GM12892 (cell line): ENCODE measurements at regions not wholly inside any gene's neighbourhood (a gene's known extent, or its start where the extent isn't known, plus 50 kb on each side); places are given as distances from the start of the nearest gene placed in this dataset.

Experiments used
- POLR2A ChIP-seq: IDR thresholded peaks from 2 replicates; pipeline ENCODE4 v1.6.1; 2011; ENCODE audit warnings: low read depth, low read length, control low read depth
- POLR2AphosphoS5 ChIP-seq: IDR thresholded peaks from 2 replicates; pipeline ENCODE4 v1.6.1; 2011; ENCODE audit warnings: low read depth, low read length, control low read depth
- TAF1 ChIP-seq: IDR thresholded peaks from 2 replicates; pipeline ENCODE4 v1.6.1; 2011; ENCODE audit warnings: low read depth, mild to moderate bottlenecking, control low read depth, low read length, borderline replicate concordance

- TF ChIP-seq POLR2A (no peak), POLR2AphosphoS5 (no peak), TAF1 (no peak)
These were observed 880.2 kb downstream of the OTOL1 start for GRCh38 chr3:162376761-162377160.
